Omental fat pad (tissue), 3 donors: ENCODE measurements at regions not wholly inside any gene's neighbourhood (a gene's known extent, or its start where the extent isn't known, plus 50 kb on each side); places are given as distances from the start of the nearest gene placed in this dataset.
A peak's percentile ranks its signal among the peaks of the same experiment; 100 is the strongest.

Source experiments
- ATAC-seq: fragments of 150-250 bp; one replicate; pipeline ENCODE4 v1.9.1; 2016; ENCODE audit warnings: mild to moderate bottlenecking, moderate library complexity; ENCODE audit not compliant: low FRiP score
- DNase-seq: peaks from one replicate; pipeline ENCODE4 v3.0.0-alpha.2; 2019; ENCODE audit warnings: low spot score
- CTCF ChIP-seq, 3 donors: fragments of 450-650 bp; IDR thresholded peaks; one replicate each; pipeline ENCODE4 v1.5.1; 2016 to 2017; ENCODE audit warnings: antibody characterized with exemption in 3 of 3, mild to moderate bottlenecking in 3 of 3, moderate library complexity in 2 of 3

DNA sequence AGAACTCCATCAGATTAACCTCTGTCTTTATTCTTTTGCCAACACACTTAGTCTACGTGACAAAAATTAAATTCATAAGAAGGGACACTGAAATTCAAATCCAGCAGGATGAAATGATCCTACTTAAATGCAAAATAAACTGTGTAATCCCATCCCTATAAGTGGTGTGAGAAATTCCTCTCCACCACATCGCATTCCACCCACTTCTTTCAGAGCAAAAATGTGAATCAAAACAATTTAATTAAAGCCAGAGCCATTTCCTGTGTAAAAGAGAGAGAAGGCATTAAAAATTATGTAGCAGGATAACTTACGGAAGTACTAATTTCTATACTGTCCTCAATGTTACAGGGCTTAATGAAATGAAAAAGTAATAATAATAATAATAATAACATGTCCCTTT, 844.3 kb downstream of the GALC start:
- ATAC-seq (no peak), DNase-seq (no peak)
- TF ChIP-seq CTCF (IDR thresholded peaks at IDR 0.05): no peak

GRCh38 chr14:87142551-87143211, 850.3 kb downstream of the GALC start:
- DNase-seq (no peak), ATAC-seq (no peak)
- no peak for TF ChIP-seq CTCF (IDR thresholded peaks at IDR 0.05)

DNA sequence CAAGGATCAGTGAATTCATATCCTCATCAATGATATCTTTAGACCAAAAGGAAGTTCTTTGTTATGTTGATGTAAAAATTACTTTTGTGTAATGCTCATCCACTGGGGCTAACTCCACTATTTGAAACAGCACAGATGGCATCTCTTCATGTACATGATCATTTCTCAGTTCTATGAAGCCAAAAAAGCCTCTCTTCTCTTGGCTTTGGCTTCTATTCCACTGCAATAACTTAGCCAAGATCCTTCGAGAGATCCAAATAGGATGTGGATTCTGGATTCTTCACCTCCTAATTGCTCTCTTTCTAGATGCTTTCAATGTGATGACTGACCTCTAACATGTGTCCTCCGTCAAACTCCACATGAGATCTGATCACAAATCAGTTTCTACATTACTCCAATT, 851.2 kb downstream of the GALC start:
- DNase-seq: no peak
- no peak for ATAC-seq
- no peak for TF ChIP-seq CTCF (IDR thresholded peaks at IDR 0.05)

- DNase-seq: no peak
- no peak for TF ChIP-seq CTCF (IDR thresholded peaks at IDR 0.05)
- ATAC-seq: peak; percentile 87
Measured at GRCh38 chr14:87139299-87139698, 853.7 kb downstream of the GALC start.

DNA sequence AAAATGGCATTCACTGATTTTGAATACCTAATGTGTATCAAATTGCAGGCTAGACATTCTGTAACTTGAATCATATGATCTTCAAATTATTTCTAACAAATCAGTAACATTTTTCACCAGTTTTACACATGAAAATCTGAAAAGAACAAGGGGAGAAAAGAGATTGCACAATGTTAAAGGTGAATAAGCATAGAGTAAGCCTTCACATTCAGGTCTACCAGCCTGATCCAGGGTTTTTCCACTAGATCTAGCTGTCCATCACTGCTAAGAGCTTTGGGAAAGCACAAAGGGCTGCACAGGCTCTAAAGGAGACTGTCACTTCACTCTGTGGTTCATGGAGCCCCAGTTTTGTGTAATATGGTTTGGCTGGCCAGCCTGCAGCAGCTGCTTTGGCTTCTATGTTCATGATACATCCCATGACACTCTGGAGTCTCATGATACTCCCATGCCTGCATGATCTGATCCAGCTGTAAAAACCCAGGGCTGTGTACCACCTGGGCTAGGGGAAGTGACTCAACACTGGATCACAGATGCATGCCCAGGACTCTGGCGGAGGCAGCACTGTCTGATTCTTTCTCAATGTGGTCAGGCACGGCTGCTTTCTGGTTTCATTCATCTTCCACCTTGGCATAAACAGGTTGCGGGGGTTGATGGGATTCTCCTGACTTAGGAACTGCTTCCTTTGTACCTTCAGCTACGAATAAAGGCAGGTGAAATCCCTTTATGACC, 859.7 kb downstream of the GALC start:
- DNase-seq (no peak), ATAC-seq (peak; percentile 68)
- TF ChIP-seq CTCF (IDR thresholded peaks at IDR 0.05): no peak

DNA sequence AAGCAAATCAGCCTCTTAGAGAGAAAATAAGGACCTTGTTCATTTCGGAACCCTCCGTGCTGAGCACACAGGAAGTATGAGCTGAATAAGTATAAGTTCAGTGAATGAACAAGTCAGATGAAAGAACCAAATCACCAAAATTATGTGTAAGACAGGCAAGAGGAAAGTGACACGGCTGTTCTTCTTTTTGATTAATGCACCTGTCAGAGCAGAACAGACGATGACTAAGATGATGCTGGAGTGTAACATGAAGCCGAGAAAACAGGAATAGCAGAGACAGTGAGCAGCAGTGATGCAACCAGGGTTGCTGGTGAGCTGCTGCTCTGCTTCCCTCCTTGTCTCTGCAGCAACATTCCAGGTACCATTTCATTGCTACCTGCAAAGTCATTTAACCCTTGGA, 861.1 kb downstream of the GALC start:
- TF ChIP-seq CTCF (IDR thresholded peaks at IDR 0.05): no peak
- DNase-seq: no peak
- ATAC-seq: peak; percentile 95

- no peak for TF ChIP-seq CTCF (IDR thresholded peaks at IDR 0.05)
- ATAC-seq: no peak
- no peak for DNase-seq
Measured at GRCh38 chr14:87122166-87122565, 870.8 kb downstream of the GALC start.
